CD4-positive, alpha-beta T cell treated with Interferon alpha-2 for 1 hour (primary cell): ENCODE measurements at regions not wholly inside any gene's neighbourhood (a gene's known extent, or its start where the extent isn't known, plus 50 kb on each side); places are given as distances from the start of the nearest gene placed in this dataset.
"Not testable (repeated sequence)": the region's sequence is repeated elsewhere in the genome, so short reads cannot be mapped to it uniquely, and the experiment has no call there.

ENCODE experiments used
- DNase-seq, 2 donors: peaks; one replicate each; pipeline ENCODE4 v3.0.0-alpha.2; 2020 to 2022

GRCh38 chr3:105293441-105293840, 73.3 kb upstream of the ALCAM start:
- DNase-seq = no peak

DNA sequence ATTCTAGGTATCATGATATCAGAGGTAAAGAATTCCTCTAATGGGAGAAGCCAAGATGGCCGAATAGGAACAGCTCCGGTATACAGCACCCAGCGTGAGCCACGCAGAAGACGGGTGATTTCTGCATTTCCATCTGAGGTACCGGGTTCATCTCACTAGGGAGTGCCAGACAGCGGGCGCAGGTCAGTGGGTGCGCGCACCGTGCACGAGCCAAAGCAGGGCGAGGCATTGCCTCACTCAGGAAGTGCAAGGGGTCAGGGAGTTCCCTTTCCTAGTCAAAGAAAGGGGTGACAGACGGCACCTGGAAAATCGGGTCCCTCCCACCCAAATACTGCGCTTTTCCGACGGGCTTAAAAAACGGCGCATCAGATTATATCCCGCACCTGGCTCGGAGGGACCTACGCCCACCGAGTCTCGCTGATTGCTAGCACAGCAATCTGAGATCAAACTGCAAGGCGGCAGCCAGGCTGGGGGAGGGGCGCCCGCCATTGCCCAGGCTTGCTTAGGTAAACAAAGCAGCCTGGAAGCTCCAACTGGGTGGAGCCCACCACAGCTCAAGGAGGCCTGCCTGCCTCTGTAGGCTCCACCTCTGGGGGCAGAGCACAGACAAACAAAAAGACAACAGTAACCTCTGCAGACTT, 70.4 kb upstream of the ALCAM start:
- not testable (repeated sequence) for DNase-seq

DNA sequence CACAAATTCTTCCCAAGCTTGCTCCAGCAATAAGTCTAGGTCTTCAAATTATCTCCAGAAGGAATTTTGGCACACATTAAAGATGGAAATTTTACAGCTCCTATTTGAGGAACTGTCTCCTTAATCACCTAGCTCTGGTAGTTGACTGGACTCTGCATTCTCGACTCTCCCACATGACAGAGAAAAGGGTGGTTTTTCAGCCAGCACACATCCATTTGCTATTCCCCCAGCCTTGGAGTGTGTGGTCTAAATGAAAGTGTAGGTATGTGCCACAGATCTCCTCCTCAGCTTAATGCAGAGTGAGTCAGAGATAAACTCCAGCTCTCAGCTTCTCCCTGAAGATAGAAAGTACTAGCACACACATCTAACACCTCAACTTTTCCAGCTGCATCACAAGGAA, 62.2 kb upstream of the ALCAM start:
- no peak for DNase-seq

- no peak for DNase-seq
Observed at GRCh38 chr3:105315144-105315543, 51.6 kb upstream of the ALCAM start.

DNA sequence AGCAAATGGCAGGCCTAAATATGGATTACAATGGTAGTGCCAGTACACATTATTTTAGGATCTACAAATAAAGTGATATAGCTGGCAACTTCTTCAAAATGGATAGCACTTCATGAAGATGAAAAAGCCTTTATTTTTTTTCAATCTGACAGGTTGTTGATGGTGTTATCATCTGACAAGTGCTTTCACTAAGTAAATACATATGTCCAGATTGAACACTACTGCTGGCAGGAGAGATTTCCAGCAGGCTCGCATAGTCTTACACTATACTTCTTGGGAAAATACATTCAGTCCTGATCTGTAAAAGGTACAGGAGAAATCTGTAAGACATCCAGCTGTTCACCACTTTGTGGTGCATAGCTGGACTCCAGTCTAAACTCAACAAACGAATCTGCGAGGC, 50.9 kb upstream of the ALCAM start:
- no peak for DNase-seq

- DNase-seq = no peak
Observed at GRCh38 chr3:105316331-105316730, 50.4 kb upstream of the ALCAM start.
